OCI-M1 (cell line): ENCODE measurements at regions not wholly inside any gene's neighbourhood (a gene's known extent, or its start where the extent isn't known, plus 50 kb on each side); places are given as distances from the start of the nearest gene placed in this dataset.

Experiments used
- DNase-seq: peaks from one replicate; lab custom pipeline; 2025; lab: John Stamatoyannopoulos, UW

DNA sequence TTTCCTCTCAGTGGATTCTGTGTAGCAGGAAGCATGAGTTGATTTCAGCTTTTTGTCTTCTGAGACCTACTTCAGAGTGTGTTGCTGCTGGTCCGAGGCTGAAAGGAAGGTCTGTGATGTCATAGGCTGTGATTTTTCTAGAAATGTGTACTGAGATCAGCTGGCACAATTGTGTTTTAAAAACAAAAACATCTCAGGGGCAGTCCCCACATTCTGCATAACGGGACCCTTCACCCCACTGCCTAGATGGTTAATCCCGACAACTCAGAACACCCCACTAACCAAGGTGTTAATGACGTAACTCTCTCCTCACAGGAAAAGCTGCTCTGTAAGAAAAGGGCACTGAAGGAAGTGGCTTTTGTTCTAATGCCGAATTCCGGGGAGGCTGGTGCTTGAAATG, 59.8 kb upstream of the PPP2R5A start:
- DNase-seq = no peak

DNA sequence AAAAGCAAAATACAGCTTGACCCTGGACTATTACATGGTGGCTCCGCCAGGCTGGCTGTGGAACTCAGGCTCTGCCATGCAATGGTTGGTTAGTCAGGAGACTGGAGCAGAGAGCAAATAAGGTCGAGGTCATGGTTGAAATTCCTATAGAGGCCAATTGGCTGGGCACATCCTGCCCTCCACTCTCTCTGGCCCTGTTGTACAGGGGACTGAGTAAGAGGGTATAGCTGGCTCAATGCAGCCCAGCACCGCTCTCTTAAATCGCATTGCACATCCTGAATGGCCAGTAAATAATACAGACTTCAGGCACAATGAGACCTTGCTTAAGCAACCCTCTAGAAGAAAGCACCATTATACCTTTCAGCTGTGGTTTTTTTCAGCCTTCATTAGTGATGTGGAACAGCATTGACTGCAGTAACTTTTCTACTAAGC, 59.3 kb upstream of the PPP2R5A start:
- DNase-seq = no peak

GRCh38 chr1:212226467-212226866, 58.7 kb upstream of the PPP2R5A start:
- no peak for DNase-seq

- DNase-seq = no peak
Measured at GRCh38 chr1:212228076-212228475, 57.1 kb upstream of the PPP2R5A start.

GRCh38 chr1:212228591-212229119, 56.6 kb upstream of the PPP2R5A start:
- no peak for DNase-seq

GRCh38 chr1:212229654-212230053, 55.6 kb upstream of the PPP2R5A start:
- DNase-seq = no peak

DNA sequence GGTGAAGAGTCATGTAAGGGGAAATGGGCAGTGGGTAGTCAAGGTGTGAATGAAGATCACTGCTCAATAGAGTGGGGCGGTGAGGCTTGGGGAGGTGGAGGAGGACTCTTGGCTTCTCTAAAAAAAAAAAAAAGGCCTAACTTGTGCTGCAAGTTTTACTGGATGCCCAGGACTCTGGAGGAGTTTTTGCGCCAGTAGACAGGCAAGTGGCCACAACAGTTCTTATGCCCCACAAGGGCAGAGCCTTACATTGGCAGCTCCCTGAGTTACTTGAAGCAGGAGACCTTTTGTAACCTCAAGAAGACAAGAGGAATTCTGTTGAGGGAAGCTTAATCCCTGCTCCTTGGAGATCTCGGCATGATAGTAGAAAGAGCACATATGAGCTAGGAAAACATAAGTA, 54.9 kb upstream of the PPP2R5A start:
- no peak for DNase-seq

DNA sequence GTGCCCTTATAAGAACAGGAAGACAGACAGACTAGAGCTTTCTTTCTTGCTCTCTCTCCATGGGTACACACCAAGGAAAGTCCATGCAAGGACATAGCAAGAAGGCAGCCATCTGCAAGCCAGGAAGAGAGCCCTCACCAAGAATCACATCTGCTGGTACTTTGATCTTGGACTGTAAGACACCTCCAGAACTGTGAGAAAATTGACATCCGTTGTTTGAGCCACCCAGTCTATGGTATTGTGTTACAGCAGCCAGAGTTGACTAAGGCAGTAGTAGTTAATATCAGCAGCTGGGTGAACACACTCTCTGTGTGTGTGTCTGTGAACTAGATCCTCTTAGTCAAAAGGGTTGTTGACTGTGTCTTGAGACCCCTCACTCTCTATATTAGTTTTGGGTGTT, 53.8 kb upstream of the PPP2R5A start:
- no peak for DNase-seq

DNA sequence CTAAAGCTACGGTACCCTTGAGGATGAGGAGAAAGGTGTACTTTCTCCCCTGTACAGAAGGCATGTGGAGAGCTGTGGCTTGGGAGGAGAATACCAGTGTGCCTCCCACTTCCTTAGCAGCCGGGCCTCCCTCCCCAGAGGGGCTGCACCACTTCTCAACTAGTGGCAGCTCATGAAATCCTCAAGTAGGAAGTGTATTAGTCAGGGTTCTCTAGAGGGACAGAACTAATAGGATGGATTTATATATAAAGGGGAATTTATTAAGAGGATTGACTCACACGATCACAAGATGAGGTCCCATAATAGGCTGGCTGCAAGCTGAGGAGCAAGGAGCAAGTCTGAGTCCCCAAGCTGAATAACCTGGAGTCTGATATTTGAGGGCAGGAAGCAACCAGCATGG, 53.1 kb upstream of the PPP2R5A start:
- DNase-seq = no peak

DNA sequence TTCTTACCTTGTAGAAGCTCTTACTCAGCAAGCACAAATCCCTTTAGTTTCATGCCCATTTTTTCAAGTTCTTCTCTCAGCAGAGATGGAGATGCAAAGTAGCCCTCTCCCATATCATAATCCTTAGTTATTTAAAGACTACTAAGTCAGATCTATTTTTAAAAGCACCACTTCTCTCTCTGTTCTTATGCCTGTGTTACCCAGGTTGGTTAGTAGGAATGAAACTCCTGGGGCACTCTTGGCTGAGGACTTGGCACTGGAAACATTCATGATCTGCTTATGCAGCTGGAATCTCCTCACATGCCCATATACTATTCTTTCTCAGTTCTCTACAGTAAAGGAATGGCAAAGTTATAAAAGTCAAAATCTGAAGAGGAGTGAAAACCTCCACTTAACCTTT, 51.9 kb upstream of the PPP2R5A start:
- no peak for DNase-seq

- peak; percentile 91 for DNase-seq
Measured at GRCh38 chr1:212234431-212235395, 50.5 kb upstream of the PPP2R5A start.
